ENCODE measurements at regions not wholly inside any gene's neighbourhood (a gene's known extent, or its start where the extent isn't known, plus 50 kb on each side); places are given as distances from the start of the nearest gene placed in this dataset.

DNA sequence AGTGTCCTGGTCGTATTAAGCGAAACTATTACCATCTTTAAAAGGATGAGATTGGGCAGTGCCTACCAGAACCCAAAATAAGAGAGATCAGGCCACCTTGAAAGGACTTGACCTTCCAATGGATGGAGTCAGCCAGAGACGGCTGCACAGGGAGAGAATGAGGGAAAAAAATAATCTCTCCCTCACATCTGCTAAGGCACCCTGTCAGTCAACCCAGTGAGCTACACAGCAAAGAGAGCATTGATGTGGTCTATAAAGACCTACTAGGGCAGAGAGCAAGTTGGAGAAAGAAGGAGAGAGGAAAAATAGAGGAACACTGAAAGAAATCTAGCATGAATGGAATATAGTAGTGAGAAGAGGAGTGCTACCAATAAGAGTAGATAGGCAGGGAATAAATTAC, 68.0 kb upstream of the FTMT start:
- DNase-seq (ENCODE audit: low read depth in 4 of 4, low spot score in 3 of 4) = no peak

DNA sequence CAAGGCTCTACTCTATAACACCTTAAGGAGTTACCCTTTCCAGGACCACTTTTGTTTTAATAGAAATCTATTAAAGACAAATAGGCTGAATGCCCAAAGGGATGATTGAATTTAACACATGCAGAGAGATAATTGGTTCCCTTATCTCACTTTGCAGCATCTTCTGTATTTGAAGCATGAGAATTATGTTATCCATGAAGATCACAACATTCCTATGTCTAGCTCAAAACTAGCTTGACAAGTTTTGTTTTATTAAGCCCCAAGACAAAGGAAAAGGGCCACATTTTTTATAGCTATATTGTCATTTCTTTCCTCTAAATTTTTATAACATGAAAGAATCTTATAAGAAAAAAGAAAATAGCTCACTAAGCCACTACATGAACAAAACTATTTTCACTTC, 57.9 kb upstream of the FTMT start:
- DNase-seq (ENCODE audit: low read depth in 4 of 4, low spot score in 3 of 4) = no peak

DNA sequence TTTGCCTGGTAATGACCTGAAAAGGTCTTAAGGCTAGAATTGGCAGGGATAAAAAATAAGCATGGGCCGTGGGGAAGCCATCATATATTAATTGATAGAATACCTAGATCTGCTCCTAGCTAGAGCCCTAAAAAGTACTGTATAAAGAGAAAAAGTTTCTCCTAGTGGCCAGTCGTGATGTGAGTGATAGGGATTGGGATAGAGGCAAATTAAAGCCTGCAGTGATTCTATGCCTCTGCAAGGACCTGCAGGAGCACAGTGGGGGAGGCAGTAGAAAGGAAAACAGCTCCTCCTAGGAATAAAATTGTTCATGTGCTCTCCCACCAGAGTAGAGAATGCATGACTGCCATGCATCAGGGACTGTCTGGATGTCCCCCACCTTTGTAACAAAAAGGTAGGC, 56.2 kb upstream of the FTMT start:
- no peak for DNase-seq (ENCODE audit: low read depth in 4 of 4, low spot score in 3 of 4)

DNA sequence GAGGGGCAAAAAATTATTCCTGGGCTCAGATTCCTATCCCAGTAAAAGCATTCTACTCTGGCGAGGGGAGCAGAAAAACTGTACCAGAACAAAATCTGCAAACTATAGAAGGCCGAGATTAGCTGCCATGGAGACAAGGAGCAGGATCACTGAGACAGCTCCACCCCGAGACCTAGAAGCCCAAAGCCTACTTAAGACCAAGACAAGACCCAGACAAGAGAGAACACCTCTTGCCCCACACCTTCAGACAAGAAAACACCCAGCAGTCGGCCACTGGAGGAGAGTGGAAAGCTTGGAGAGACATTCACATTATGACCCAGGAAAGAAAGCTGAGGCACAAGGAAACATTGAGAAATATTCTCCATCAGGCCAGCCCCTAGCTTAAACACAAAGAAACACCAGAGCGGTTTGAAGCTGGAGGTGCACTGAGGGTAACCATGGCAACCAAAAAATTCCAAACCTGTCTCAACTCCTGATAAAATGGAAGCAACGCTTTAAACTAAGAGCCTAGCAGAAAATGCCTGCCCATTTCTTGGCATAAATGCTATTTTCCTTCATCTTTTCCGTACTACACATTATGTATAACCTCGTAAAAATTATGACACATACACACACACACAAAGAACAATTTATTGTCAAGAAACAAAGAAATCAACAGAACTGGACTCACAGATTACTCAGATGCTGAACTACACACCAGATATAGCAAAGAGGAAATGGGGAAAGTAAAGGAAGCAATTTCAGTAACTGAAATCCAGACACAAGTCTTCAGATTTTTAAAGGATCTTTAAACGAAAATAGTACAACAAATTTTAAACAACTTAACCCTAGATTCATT, 53.8 kb upstream of the FTMT start:
- no peak for DNase-seq (ENCODE audit: low read depth in 4 of 4, low spot score in 3 of 4)

Measured in right renal pelvis (tissue), 4 donors.